Neuronal stem cell (in vitro differentiated cells): ENCODE measurements at regions not wholly inside any gene's neighbourhood (a gene's known extent, or its start where the extent isn't known, plus 50 kb on each side); places are given as distances from the start of the nearest gene placed in this dataset.

ENCODE experiments used
- DNase-seq: peaks from one replicate; pipeline ENCODE4 v3.0.0-alpha.2; 2013; ENCODE audit warnings: low spot score
- H2AFZ ChIP-seq: one replicate; pipeline ENCODE4 v1.6.1; 2013; ENCODE audit warnings: mild to moderate bottlenecking, low read length, inconsistent platforms
- H2AK5ac ChIP-seq: 2 replicates; pipeline ENCODE4 v1.6.1; 2013; ENCODE audit warnings: low read depth, mild to moderate bottlenecking, inconsistent platforms, low read length, moderate library complexity, mixed read lengths
- H2BK120ac ChIP-seq: 2 replicates; pipeline ENCODE4 v1.6.1; 2013; ENCODE audit warnings: low read depth, mild to moderate bottlenecking, inconsistent platforms, low read length, moderate library complexity, mixed read lengths
- H2BK12ac ChIP-seq: one replicate; pipeline ENCODE4 v1.6.1; 2013; ENCODE audit warnings: low read length, inconsistent platforms
- H2BK15ac ChIP-seq: 2 replicates; pipeline ENCODE4 v1.6.1; 2013; ENCODE audit warnings: mild to moderate bottlenecking, low read length, inconsistent platforms, mixed read lengths
- H2BK5ac ChIP-seq: one replicate; pipeline ENCODE4 v1.6.1; 2013; ENCODE audit warnings: inconsistent platforms, mild to moderate bottlenecking, low read length, moderate library complexity
- H3K14ac ChIP-seq: one replicate; pipeline ENCODE4 v1.6.1; 2013; ENCODE audit warnings: low read length, inconsistent platforms
- H3K18ac ChIP-seq: 2 replicates; pipeline ENCODE4 v1.6.1; 2013; ENCODE audit warnings: low read length, inconsistent platforms
- H3K23ac ChIP-seq: 2 replicates; pipeline ENCODE4 v1.6.1; 2013; ENCODE audit warnings: low read depth, mild to moderate bottlenecking, mixed read lengths, low read length, inconsistent platforms; ENCODE audit not compliant: poor library complexity
- H3K27ac ChIP-seq: replicated peaks from 3 replicates; pipeline ENCODE4 v1.5.1; 2013; ENCODE audit warnings: low read length, inconsistent platforms
- H3K27me3 ChIP-seq, 3 experiments: 2 replicates each; pipeline ENCODE4 v1.6.1; 2013; ENCODE audit warnings: low read length in 3 of 3, mild to moderate bottlenecking in 2 of 3, inconsistent platforms in 1 of 3, low read depth in 1 of 3, mixed read lengths in 1 of 3, moderate library complexity in 1 of 3; ENCODE audit not compliant: control insufficient read depth in 3 of 3, insufficient read depth in 3 of 3
- H3K36me3 ChIP-seq, 2 donors: replicated peaks in 1 of 2; 2 replicates each; pipeline ENCODE4 v1.6.1; 2013; ENCODE audit warnings: low read length in 2 of 2; ENCODE audit not compliant: control insufficient read depth in 2 of 2, insufficient read depth in 2 of 2
- H3K4ac ChIP-seq: 2 replicates; pipeline ENCODE4 v1.6.1; 2013; ENCODE audit warnings: inconsistent platforms, mild to moderate bottlenecking, low read length, moderate library complexity
- H3K4me1 ChIP-seq, 2 donors: 1 replicate in 1 of 2; 2 replicates in 1 of 2; pipeline ENCODE4 v1.6.1; 2013; ENCODE audit warnings: low read length in 2 of 2, low read depth in 1 of 2; ENCODE audit not compliant: control insufficient read depth in 2 of 2, insufficient read depth in 1 of 2
- H3K4me2 ChIP-seq: one replicate; pipeline ENCODE4 v1.6.1; 2013; ENCODE audit warnings: mild to moderate bottlenecking, low read length, inconsistent platforms; ENCODE audit not compliant: insufficient read depth, poor library complexity, severe bottlenecking
- H3K4me3 ChIP-seq, 2 donors: 2 replicates each; pipeline ENCODE4 v1.5.1; 2013; ENCODE audit warnings: low read length in 2 of 2, mild to moderate bottlenecking in 2 of 2, inconsistent platforms in 1 of 2, moderate library complexity in 1 of 2
- H3K79me1 ChIP-seq: one replicate; pipeline ENCODE4 v1.6.1; 2013; ENCODE audit warnings: low read depth, mild to moderate bottlenecking, inconsistent platforms, low read length, moderate library complexity
- H3K9ac ChIP-seq: one replicate; pipeline ENCODE4 v1.6.1; 2013; ENCODE audit warnings: mild to moderate bottlenecking, low read depth, low read length, inconsistent platforms; ENCODE audit not compliant: poor library complexity
- H3K9me3 ChIP-seq, 2 donors: replicated peaks in 1 of 2; 2 replicates each; pipeline versions ENCODE3 to v1.6.1; 2013; ENCODE audit warnings: low read length in 2 of 2, mild to moderate bottlenecking in 2 of 2, inconsistent platforms in 1 of 2, low read depth in 1 of 2, mixed read lengths in 1 of 2, moderate library complexity in 1 of 2; ENCODE audit not compliant: control insufficient read depth in 2 of 2, insufficient read depth in 1 of 2
- H4K8ac ChIP-seq: one replicate; pipeline ENCODE4 v1.6.1; 2013; ENCODE audit warnings: low read depth, mild to moderate bottlenecking, inconsistent platforms, low read length, moderate library complexity
- H4K91ac ChIP-seq: one replicate; pipeline ENCODE4 v1.6.1; 2013; ENCODE audit warnings: low read length, low read depth, mild to moderate bottlenecking, inconsistent platforms; ENCODE audit not compliant: poor library complexity
- WGBS, 2 donors: extraction: QIAGEN DNeasy Blood & Tissue Kit; methylation state at CpG; one replicate each; pipeline ENCODE4 v1.1.7; 2013; ENCODE audit warnings: missing lambda C conversion rate in 2 of 2, mixed read lengths in 1 of 2; ENCODE audit not compliant: insufficient read length in 2 of 2, insufficient replicate concordance in 1 of 2; ENCODE audit errors: extremely low coverage in 2 of 2; 5-methylcytosine and 5-hydroxymethylcytosine counted together

- peaks cover 0 to 2% of the 10 kb centered on the region in 2 donors for H3K4me1 ChIP-seq
- H3K4me3 ChIP-seq: no peak overlapping the region
- no peak overlapping the region for H3K4me2 ChIP-seq
- no peak overlapping the region for H2AFZ ChIP-seq
- no peak for DNase-seq
- no peak overlapping the region for H3K23ac ChIP-seq
- no CpG with 5 or more reads among the region's 1 CpG for WGBS, 2 donors
- no peak overlapping the region for H2BK12ac ChIP-seq
- no peak overlapping the region for H3K27ac ChIP-seq
- no peak overlapping the region for H4K91ac ChIP-seq
- H3K4ac ChIP-seq: no peak overlapping the region
- no peaks in the 10 kb centered on the region for H3K9me3 ChIP-seq
- H3K9ac ChIP-seq: no peak overlapping the region
- no peak overlapping the region for H2BK120ac ChIP-seq
- H2BK5ac ChIP-seq: no peak overlapping the region
- H3K18ac ChIP-seq: no peak overlapping the region
- H2AK5ac ChIP-seq: no peak overlapping the region
- H3K36me3 ChIP-seq: no peaks in the 10 kb centered on the region
- H4K8ac ChIP-seq: no peak overlapping the region
- H3K14ac ChIP-seq: no peak overlapping the region
- no peaks in the 10 kb centered on the region for H3K79me1 ChIP-seq
- H2BK15ac ChIP-seq: no peak overlapping the region
- H3K27me3 ChIP-seq: no peaks in the 10 kb centered on the region
Measured at GRCh38 chr6:140460267-140460666, 1085.8 kb upstream of the CITED2 start.

- no peak overlapping the region for H2BK12ac ChIP-seq
- no peak overlapping the region for H2AK5ac ChIP-seq
- H4K8ac ChIP-seq: no peak overlapping the region
- no peak overlapping the region for H3K23ac ChIP-seq
- H3K4me2 ChIP-seq: no peak overlapping the region
- H3K18ac ChIP-seq: no peak overlapping the region
- H2AFZ ChIP-seq: no peak overlapping the region
- no peak overlapping the region for H3K14ac ChIP-seq
- DNase-seq: no peak
- no peak overlapping the region for H3K27ac ChIP-seq
- no peak overlapping the region for H2BK120ac ChIP-seq
- no peak overlapping the region for H3K9ac ChIP-seq
- H3K4me3 ChIP-seq: no peak overlapping the region
- H3K36me3 ChIP-seq: no peaks in the 10 kb centered on the region
- no peak overlapping the region for H4K91ac ChIP-seq
- no CpG with 5 or more reads among the region's 2 CpGs for WGBS, 2 donors
- H2BK5ac ChIP-seq: no peak overlapping the region
- H3K27me3 ChIP-seq: no peaks in the 10 kb centered on the region
- no peak overlapping the region for H3K4ac ChIP-seq
- H2BK15ac ChIP-seq: no peak overlapping the region
- no peaks in the 10 kb centered on the region for H3K9me3 ChIP-seq
- H3K79me1 ChIP-seq: no peaks in the 10 kb centered on the region
- H3K4me1 ChIP-seq: peaks cover 0 to 2% of the 10 kb centered on the region in 2 donors
Measured at GRCh38 chr6:140459209-140459608, 1084.8 kb upstream of the CITED2 start.

GRCh38 chr6:140446241-140446640 is 1071.8 kb upstream of the CITED2 start:
- H3K27ac ChIP-seq: no peak overlapping the region
- no peak overlapping the region for H3K4me3 ChIP-seq
- H4K91ac ChIP-seq: no peak overlapping the region
- no peak for DNase-seq
- H2BK120ac ChIP-seq: no peak overlapping the region
- no peaks in the 10 kb centered on the region for H3K36me3 ChIP-seq
- no peak overlapping the region for H2AFZ ChIP-seq
- no peak overlapping the region for H3K4me2 ChIP-seq
- H3K4ac ChIP-seq: no peak overlapping the region
- no peaks in the 10 kb centered on the region for H3K27me3 ChIP-seq
- no peak overlapping the region for H3K9ac ChIP-seq
- H3K9me3 ChIP-seq: no peaks in the 10 kb centered on the region
- no peak overlapping the region for H2BK5ac ChIP-seq
- H3K4me1 ChIP-seq: peaks cover 0 to 4% of the 10 kb centered on the region in 2 donors
- H3K14ac ChIP-seq: no peak overlapping the region
- no peak overlapping the region for H2BK12ac ChIP-seq
- H3K79me1 ChIP-seq: no peaks in the 10 kb centered on the region
- no peak overlapping the region for H3K23ac ChIP-seq
- H4K8ac ChIP-seq: no peak overlapping the region
- H3K18ac ChIP-seq: no peak overlapping the region
- H2AK5ac ChIP-seq: no peak overlapping the region
- H2BK15ac ChIP-seq: no peak overlapping the region

GRCh38 chr6:140445474-140446004 is 1071.1 kb upstream of the CITED2 start:
- Histone ChIP-seq H3K27ac (no peak overlapping the region), H3K4me1 (peaks cover 4% of the 10 kb centered on the region in 2 donors), H2BK15ac (no peak overlapping the region), H3K4me3 (no peak overlapping the region), H2AFZ (no peak overlapping the region), H3K36me3 (no peaks in the 10 kb centered on the region), H3K79me1 (no peaks in the 10 kb centered on the region), H3K4me2 (no peak overlapping the region), H4K91ac (no peak overlapping the region), H3K14ac (no peak overlapping the region), H2AK5ac (no peak overlapping the region), H2BK12ac (no peak overlapping the region), H4K8ac (no peak overlapping the region), H3K9me3 (no peaks in the 10 kb centered on the region), H3K18ac (no peak overlapping the region), H3K9ac (no peak overlapping the region), H3K23ac (no peak overlapping the region), H2BK120ac (no peak overlapping the region), H3K4ac (no peak overlapping the region), H3K27me3 (no peaks in the 10 kb centered on the region), H2BK5ac (no peak overlapping the region)
- DNase-seq: no peak
- WGBS, 2 donors: 100% methylated on average over 1 of the region's 3 CpGs
